Ishikawa (cell line): ENCODE measurements at regions not wholly inside any gene's neighbourhood (a gene's known extent, or its start where the extent isn't known, plus 50 kb on each side); places are given as distances from the start of the nearest gene placed in this dataset.

Experiments used
- CEBPB ChIP-seq: IDR thresholded peaks from 2 replicates; pipeline ENCODE4 v1.6.1; 2012
- EP300 ChIP-seq: IDR thresholded peaks from 2 replicates; pipeline ENCODE4 v1.6.1; 2012; ENCODE audit warnings: borderline replicate concordance
- TCF12 ChIP-seq: IDR thresholded peaks from 2 replicates; pipeline ENCODE4 v1.6.1; 2012; ENCODE audit warnings: low read depth

GRCh38 chr18:61039251-61039650 lies 294.0 kb upstream of the CDH20 start:
- no peak for TF ChIP-seq EP300
- TF ChIP-seq CEBPB = no peak
- no peak for TF ChIP-seq TCF12
